Fibroblast of pulmonary artery (primary cell): ENCODE measurements at regions not wholly inside any gene's neighbourhood (a gene's known extent, or its start where the extent isn't known, plus 50 kb on each side); places are given as distances from the start of the nearest gene placed in this dataset.
"Not testable (repeated sequence)": the region's sequence is repeated elsewhere in the genome, so short reads cannot be mapped to it uniquely, and the experiment has no call there.

ENCODE experiments used
- DNase-seq: peaks from one replicate; pipeline ENCODE4 v3.0.0-alpha.2; 2010; ENCODE audit warnings: low read depth
- H3K4me3 ChIP-seq: replicated peaks from 2 replicates; pipeline ENCODE4 v1.5.1; 2011; ENCODE audit warnings: low read depth, mild to moderate bottlenecking, control low read depth, low read length, moderate library complexity
- TF ChIP-seq, protein P1 (sequence below): IDR thresholded peaks from 2 replicates; pipeline ENCODE4 v1.5.1; 2011; ENCODE audit warnings: mild to moderate bottlenecking, control low read depth, low read length, inconsistent platforms; ENCODE audit errors: missing control alignments

DNA sequence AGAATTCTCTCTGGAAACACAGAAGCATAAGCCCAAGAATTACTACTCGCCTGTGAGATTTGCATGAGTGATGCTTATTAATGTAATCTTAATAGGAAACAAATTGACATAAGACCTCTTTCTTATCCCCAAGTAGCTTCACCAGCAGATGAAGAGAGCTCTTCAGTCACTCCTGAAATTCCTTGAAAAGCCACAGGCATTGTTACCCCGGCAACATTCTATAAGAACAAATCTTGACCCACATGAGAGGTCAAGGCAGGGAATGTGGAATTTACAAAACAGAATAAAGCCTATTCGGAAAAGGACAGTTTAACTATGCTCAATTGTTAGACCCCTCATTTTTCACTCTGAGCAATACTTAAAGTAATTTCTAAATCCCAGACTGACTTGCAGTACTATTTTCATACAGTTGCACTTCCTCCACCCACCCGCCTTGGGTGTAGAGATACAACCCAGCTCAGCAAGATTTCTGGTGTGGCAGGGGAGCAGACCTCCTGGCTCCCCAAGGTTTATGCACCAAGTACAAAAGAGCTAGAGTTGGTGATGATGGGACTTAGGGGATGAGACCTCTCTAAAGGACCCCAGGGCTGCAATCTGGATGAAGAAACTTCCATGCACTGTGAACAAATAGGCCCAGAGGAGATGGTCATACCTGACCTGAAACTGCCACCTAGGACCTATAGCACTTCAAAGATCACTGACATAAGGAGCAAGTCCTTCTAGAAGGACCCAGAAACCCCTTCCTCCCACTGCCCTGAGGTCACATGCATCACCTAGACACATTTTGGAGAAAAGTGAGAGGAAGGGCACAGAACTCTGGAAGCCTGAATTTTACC is 242.1 kb downstream of the ZNF608 start:
- DNase-seq = peak; percentile 15
- H3K4me3 ChIP-seq = no peak overlapping the region
- TF ChIP-seq, protein P1, sequence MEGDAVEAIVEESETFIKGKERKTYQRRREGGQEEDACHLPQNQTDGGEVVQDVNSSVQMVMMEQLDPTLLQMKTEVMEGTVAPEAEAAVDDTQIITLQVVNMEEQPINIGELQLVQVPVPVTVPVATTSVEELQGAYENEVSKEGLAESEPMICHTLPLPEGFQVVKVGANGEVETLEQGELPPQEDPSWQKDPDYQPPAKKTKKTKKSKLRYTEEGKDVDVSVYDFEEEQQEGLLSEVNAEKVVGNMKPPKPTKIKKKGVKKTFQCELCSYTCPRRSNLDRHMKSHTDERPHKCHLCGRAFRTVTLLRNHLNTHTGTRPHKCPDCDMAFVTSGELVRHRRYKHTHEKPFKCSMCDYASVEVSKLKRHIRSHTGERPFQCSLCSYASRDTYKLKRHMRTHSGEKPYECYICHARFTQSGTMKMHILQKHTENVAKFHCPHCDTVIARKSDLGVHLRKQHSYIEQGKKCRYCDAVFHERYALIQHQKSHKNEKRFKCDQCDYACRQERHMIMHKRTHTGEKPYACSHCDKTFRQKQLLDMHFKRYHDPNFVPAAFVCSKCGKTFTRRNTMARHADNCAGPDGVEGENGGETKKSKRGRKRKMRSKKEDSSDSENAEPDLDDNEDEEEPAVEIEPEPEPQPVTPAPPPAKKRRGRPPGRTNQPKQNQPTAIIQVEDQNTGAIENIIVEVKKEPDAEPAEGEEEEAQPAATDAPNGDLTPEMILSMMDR = no peak

DNA sequence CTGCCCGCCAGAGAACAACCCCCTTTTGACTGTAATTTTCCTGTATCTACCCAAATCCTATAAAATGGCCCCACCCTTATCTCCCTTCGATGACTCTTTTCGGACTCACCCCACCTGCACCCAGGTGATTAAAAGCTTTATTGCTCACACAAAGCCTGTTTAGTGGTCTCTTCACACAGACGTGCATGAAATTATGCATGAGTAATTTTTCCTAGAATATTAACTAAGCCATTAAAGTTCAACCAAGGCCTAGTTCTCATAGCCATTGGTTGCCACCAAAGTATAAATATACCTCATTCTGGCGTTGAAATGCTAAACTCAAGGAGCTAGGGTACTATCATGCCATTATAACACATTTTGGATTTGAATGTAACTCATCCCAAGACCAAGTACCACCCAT is 243.9 kb downstream of the ZNF608 start:
- TF ChIP-seq, protein P1 = no peak
- no peak for DNase-seq
- H3K4me3 ChIP-seq = no peak overlapping the region

DNA sequence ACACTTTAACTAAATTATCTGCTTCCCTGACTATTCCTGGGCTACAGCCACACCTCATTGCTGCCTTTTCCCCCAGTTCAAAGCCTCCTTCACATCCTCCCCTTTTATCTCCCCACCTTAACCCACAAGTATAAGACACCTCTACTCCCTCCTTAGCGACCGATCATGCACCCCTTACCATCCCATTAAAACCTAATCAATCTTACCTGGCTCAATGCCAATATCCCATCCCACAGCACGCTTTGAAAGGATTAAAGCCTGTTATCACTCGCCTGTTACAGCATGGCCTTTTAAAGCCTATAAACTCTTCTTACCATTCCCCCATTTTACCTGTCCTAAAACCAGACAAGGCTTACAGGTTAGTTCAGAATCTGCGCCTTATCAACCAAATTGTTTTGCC is 246.6 kb downstream of the ZNF608 start:
- not testable (repeated sequence) for H3K4me3 ChIP-seq, DNase-seq

DNA sequence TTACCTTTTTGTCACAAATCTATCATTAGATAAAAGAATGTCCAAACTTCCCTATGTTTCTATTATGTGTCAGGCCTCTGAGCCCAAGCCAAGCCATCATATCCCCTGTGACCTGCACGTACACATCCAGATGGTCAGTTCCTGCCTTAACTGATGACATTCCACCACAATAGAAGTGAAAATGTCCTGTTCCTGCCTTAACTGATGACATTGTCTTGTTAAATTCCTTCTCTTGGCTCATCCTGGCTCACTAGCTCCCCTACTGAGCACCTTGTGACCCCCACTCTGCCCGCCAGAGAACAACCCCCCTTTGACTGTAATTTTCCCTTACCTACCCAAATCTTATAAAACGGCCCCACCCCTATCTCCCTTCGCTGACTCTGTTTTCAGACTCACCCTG is 249.5 kb downstream of the ZNF608 start:
- not testable (repeated sequence) for DNase-seq, H3K4me3 ChIP-seq

DNA sequence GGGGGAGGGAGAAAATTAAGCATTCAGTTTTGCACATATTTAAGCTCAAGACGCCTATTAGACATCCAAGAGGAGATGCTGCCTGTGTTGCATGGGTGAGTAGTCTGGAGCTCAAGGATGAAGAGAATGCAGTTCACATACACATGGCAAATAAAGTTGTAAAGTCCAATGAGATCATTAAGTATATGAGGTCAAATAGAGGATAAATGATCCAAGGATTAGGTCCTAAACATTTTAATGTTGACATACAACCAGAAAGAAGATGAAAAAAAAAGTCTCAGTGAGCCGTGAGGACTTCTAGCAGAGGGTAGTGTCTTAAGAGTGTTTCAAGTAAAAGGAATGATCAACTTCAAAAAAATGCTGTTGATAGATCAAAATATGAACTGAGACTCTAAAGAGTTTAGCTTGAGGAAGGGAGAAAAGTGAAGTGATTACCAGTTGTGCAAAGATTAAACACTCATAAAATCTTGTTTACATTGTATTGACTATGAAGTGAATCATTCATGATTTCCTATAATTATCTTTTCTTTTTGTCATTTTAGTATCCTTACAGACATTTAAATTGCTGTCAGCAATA is 251.8 kb downstream of the ZNF608 start:
- no peak overlapping the region for H3K4me3 ChIP-seq
- DNase-seq = no peak
- TF ChIP-seq, protein P1 = no peak

DNA sequence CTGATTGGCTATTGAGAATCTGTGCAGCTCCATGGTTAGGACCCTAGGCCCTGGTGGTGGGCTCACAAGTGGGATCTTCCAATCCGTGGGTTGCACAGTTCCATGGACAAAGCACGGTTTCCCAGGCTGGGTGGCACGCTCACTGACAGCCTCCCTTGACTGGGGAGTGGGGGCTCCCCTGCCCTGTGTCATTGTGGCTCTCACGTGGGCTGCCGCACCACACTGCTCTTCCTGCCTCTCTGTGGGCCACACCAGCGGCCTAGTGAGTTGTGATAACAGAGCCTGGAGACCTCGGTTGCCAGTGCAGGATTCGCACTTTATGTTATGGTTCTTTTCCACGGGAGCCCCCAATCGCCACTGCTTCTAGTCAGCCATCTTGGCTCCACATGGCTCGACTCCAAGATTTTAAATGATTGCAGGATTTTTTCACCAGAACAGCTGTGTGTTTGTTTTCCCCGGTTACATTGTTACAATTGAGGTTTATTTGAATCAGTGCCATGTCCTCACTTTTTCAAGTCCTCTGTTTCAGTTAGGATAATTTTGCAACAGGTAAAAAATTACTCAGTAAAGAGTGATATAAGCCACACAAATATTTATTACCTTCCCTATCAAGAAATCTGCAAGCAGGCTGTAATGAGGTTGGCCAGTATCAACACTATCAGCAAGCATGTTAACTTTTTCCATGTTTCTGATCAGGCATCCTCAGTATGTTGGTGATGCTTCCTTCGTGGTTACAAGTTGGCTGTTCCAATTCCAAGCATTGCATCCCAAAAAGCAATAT is 253.8 kb downstream of the ZNF608 start:
- no peak for DNase-seq
- TF ChIP-seq, protein P1 = no peak
- H3K4me3 ChIP-seq = no peak overlapping the region

DNA sequence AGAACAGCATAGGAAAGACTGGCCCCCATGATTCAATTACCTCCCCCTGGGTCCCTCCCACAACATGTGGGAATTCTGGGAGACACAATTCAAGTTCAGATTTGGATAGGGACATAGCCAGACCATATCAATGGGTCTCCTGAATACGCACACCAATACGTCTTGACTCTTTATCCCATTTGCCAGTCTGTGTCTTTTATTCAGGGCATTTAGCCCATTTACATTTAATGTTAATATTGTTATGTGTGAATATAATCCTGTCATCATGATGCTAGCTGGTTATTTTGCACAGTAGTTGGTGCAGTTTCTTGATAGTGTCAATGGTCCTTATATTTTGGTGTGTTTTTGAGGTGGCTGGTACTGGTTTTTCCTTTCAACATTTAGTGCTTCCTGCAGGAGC is 256.1 kb downstream of the ZNF608 start:
- DNase-seq, H3K4me3 ChIP-seq: not testable (repeated sequence)

DNA sequence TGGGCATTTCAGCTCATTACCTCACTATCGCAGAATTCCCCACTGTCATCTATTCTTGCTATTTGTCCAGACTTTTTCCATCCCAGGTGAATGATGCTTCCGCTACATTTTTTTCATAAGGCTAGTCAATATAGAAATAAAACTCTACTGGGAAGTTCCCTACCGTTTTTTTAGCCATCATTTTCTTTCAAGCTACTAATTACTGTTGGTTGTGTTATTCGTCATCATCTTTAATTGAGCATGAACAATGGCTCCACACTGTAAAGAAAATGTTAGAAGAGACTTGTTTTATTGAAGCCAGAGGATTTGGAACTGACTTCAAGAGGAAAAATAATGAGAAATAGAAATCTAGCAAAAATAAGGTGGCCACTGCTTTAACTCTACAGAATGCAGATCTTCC is 265.0 kb downstream of the ZNF608 start:
- no peak overlapping the region for H3K4me3 ChIP-seq
- TF ChIP-seq, protein P1 = no peak
- no peak for DNase-seq
